BJ (cell line): ENCODE measurements at regions not wholly inside any gene's neighbourhood (a gene's known extent, or its start where the extent isn't known, plus 50 kb on each side); places are given as distances from the start of the nearest gene placed in this dataset.

Experiments
- CTCF ChIA-PET: fragments of 350-600 bp; formaldehyde crosslinking; extraction: SDS; loops from one replicate; lab custom pipeline; 2021; ENCODE audit warnings: antibody characterized with exemption, inconsistent platforms; lab: Yijun Ruan, JAX
- POLR2A ChIA-PET: fragments of 300-600 bp; sonication (Branson Sonifier 250); formaldehyde crosslinking; extraction: SDS; loops from one replicate; lab custom pipeline; 2021; ENCODE audit warnings: antibody characterized with exemption; lab: Charles Lee
- DNase-seq: peaks from one replicate; pipeline ENCODE4 v3.0.0-alpha.2; 2011; ENCODE audit warnings: low read depth
- H3K27me3 ChIP-seq: 2 replicates; pipeline ENCODE4 v1.6.0; 2011; ENCODE audit warnings: low read length; ENCODE audit not compliant: control insufficient read depth, insufficient read depth
- H3K36me3 ChIP-seq: 2 replicates; pipeline ENCODE4 v1.5.1; 2011; ENCODE audit warnings: low read length; ENCODE audit not compliant: control insufficient read depth, insufficient read depth
- H3K4me3 ChIP-seq: 2 replicates; pipeline ENCODE4 v1.5.1; 2011; ENCODE audit warnings: low read depth, mild to moderate bottlenecking, control low read depth, low read length
- CTCF ChIP-seq: IDR thresholded peaks from 2 replicates; pipeline ENCODE4 v1.5.1; 2011; ENCODE audit warnings: low read depth, mild to moderate bottlenecking, control low read depth, inconsistent platforms, low read length, moderate library complexity; ENCODE audit not compliant: insufficient read depth

- no peak for TF ChIP-seq CTCF
- no peak for DNase-seq
- CTCF ChIA-PET: interaction anchor here (0.7 to 1.4 kb wide), 2 partner anchors 11 to 13 kb away, joined by 3 to 5 read pairs; no protein-coding TSS in a partner anchor
- no peak overlapping the region for H3K4me3 ChIP-seq
- POLR2A ChIA-PET: no interaction called here
- no peaks in the 10 kb centered on the region for H3K36me3 ChIP-seq
- no peaks in the 10 kb centered on the region for H3K27me3 ChIP-seq
Measured at GRCh38 chr12:107978641-107979040, 150.4 kb upstream of the WSCD2 start.

GRCh38 chr12:107983756-107984472, 145.2 kb upstream of the WSCD2 start:
- no peak for DNase-seq
- TF ChIP-seq CTCF: no peak
- CTCF ChIA-PET: interaction anchor here (0.9 kb wide), 1 partner anchor 9 kb away, joined by 3 read pairs; no protein-coding TSS in a partner anchor
- Histone ChIP-seq H3K4me3 (no peak overlapping the region), H3K36me3 (no peaks in the 10 kb centered on the region), H3K27me3 (no peaks in the 10 kb centered on the region)
- POLR2A ChIA-PET: no interaction called here

GRCh38 chr12:107984973-107985372, 144.1 kb upstream of the WSCD2 start:
- no peak overlapping the region for H3K4me3 ChIP-seq
- H3K27me3 ChIP-seq: no peaks in the 10 kb centered on the region
- no peak for TF ChIP-seq CTCF
- DNase-seq: no peak
- no peaks in the 10 kb centered on the region for H3K36me3 ChIP-seq
- ChIA-PET CTCF (no interaction called here), POLR2A (no interaction called here)

- DNase-seq: no peak
- Histone ChIP-seq H3K27me3 (no peaks in the 10 kb centered on the region), H3K4me3 (no peak overlapping the region), H3K36me3 (no peaks in the 10 kb centered on the region)
- TF ChIP-seq CTCF: no peak
- CTCF ChIA-PET: no interaction called here
- POLR2A ChIA-PET: no interaction called here
Measured at GRCh38 chr12:107986183-107986582, 142.9 kb upstream of the WSCD2 start.

GRCh38 chr12:107990325-107990724, 138.8 kb upstream of the WSCD2 start:
- Histone ChIP-seq H3K36me3 (no peaks in the 10 kb centered on the region), H3K4me3 (no peak overlapping the region), H3K27me3 (no peaks in the 10 kb centered on the region)
- POLR2A ChIA-PET: no interaction called here
- CTCF ChIA-PET: interaction anchor here (0.5 to 1.9 kb wide), 5 partner anchors 11 to 522 kb away, joined by 3 to 5 read pairs (median 3); no protein-coding TSS in a partner anchor
- peak; percentile 19; the same call in 1 of the 2 replicates for TF ChIP-seq CTCF
- no peak for DNase-seq
